Embryonic facial prominence (tissue), 1 donor: ENCODE measurements at regions not wholly inside any gene's neighbourhood (a gene's known extent, or its start where the extent isn't known, plus 50 kb on each side); places are given as distances from the start of the nearest gene placed in this dataset.

Experiments
- DNase-seq: peaks from one replicate; pipeline ENCODE4 v3.0.0-alpha.2; 2016; ENCODE audit errors: extremely low spot score

- no peak for DNase-seq
Observed at GRCh38 chr12:89185181-89185580, 167.1 kb downstream of the DUSP6 start.

GRCh38 chr12:89183985-89184435 is 168.3 kb downstream of the DUSP6 start:
- DNase-seq = no peak

- no peak for DNase-seq
Observed at GRCh38 chr12:89181271-89181920, 170.9 kb downstream of the DUSP6 start.

- no peak for DNase-seq
Observed at GRCh38 chr12:89180496-89180895, 171.8 kb downstream of the DUSP6 start.

- DNase-seq = no peak
Observed at GRCh38 chr12:89179983-89180382, 172.3 kb downstream of the DUSP6 start.

- DNase-seq = no peak
Observed at GRCh38 chr12:89179245-89179644, 173.1 kb downstream of the DUSP6 start.

- no peak for DNase-seq
Observed at GRCh38 chr12:89177802-89178395, 174.4 kb downstream of the DUSP6 start.

- DNase-seq = no peak
Observed at GRCh38 chr12:89176676-89177075, 175.6 kb downstream of the DUSP6 start.

GRCh38 chr12:89173678-89174077 is 178.6 kb downstream of the DUSP6 start:
- DNase-seq = no peak

- no peak for DNase-seq
Observed at GRCh38 chr12:89173096-89173495, 179.2 kb downstream of the DUSP6 start.

- DNase-seq = no peak
Observed at GRCh38 chr12:89172224-89172623, 180.1 kb downstream of the DUSP6 start.

GRCh38 chr12:89169321-89169720 is 183.0 kb downstream of the DUSP6 start:
- no peak for DNase-seq

GRCh38 chr12:89167986-89168385 is 184.3 kb downstream of the DUSP6 start:
- no peak for DNase-seq

GRCh38 chr12:89166525-89166934 is 185.8 kb downstream of the DUSP6 start:
- no peak for DNase-seq

GRCh38 chr12:89166121-89166520 is 186.2 kb downstream of the DUSP6 start:
- DNase-seq = no peak

- no peak for DNase-seq
Observed at GRCh38 chr12:89165703-89166102, 186.6 kb downstream of the DUSP6 start.

GRCh38 chr12:89163918-89164317 is 188.4 kb downstream of the DUSP6 start:
- DNase-seq = no peak

- DNase-seq = no peak
Observed at GRCh38 chr12:89162589-89163261, 189.6 kb downstream of the DUSP6 start.

- no peak for DNase-seq
Observed at GRCh38 chr12:89161557-89161956, 190.7 kb downstream of the DUSP6 start.

GRCh38 chr12:89160716-89161123 is 191.6 kb downstream of the DUSP6 start:
- no peak for DNase-seq

GRCh38 chr12:89157413-89157812 is 194.9 kb downstream of the DUSP6 start:
- no peak for DNase-seq

GRCh38 chr12:89156862-89157262 is 195.4 kb downstream of the DUSP6 start:
- no peak for DNase-seq

GRCh38 chr12:89156340-89156739 is 196.0 kb downstream of the DUSP6 start:
- DNase-seq = no peak
